ENCODE measurements at regions not wholly inside any gene's neighbourhood (a gene's known extent, or its start where the extent isn't known, plus 50 kb on each side); places are given as distances from the start of the nearest gene placed in this dataset.

DNA sequence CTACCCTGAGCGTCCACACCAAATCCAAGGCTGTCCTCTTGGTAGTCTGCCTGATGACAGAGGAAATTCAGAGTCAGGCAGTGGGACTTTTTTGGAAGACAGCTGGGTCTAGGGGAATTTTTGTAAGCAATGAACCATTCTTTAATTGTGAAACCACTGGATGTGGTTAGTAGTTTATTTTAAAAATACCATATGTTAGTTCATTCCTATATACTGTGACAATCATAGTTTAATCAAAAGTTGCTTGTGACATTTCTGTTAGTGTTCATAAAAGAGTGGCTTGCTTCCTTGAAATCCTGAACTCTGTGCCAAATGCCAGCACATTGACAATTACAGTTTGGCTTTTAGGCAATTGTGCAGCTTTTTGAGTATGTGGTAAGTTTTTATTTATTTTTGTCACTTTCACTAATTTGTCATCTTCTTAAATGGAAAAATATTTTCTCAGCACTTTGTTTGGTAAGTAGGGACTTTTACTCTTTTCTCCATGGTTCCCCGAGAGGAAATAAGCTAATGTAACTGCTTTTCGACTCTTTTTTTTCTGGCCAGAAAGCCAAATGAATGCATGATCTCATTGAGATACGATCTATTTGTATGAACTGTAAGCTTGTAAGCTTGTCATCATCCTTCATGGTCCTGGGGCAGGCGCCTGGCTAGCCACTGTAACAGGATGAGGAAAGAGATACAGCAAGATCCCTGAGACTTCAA is 72.6 kb upstream of the SLC4A4 start:
- TF ChIP-seq, protein P1, sequence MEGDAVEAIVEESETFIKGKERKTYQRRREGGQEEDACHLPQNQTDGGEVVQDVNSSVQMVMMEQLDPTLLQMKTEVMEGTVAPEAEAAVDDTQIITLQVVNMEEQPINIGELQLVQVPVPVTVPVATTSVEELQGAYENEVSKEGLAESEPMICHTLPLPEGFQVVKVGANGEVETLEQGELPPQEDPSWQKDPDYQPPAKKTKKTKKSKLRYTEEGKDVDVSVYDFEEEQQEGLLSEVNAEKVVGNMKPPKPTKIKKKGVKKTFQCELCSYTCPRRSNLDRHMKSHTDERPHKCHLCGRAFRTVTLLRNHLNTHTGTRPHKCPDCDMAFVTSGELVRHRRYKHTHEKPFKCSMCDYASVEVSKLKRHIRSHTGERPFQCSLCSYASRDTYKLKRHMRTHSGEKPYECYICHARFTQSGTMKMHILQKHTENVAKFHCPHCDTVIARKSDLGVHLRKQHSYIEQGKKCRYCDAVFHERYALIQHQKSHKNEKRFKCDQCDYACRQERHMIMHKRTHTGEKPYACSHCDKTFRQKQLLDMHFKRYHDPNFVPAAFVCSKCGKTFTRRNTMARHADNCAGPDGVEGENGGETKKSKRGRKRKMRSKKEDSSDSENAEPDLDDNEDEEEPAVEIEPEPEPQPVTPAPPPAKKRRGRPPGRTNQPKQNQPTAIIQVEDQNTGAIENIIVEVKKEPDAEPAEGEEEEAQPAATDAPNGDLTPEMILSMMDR (IDR thresholded peaks at IDR 0.05), result no peak
- TF ChIP-seq POLR2AphosphoS5 (IDR thresholded peaks at IDR 0.05) (no peak), EP300 (IDR thresholded peaks at IDR 0.05) (no peak), POLR2A (IDR thresholded peaks at IDR 0.05) (no peak)
- H3K27me3 ChIP-seq, result no peaks in the 10 kb centered on the region
- WGBS, 2 donors (ENCODE audit: low coverage in 1 of 2), result 53 to 79% methylated on average over 2 to 5 of the region's 5 CpGs
- H3K4me3 ChIP-seq, result no peak overlapping the region
- ATAC-seq, result peak; percentile 28
- H3K36me3 ChIP-seq, result no peaks in the 10 kb centered on the region
- H3K4me1 ChIP-seq, result peaks cover 0 to 6% (median 0%) of the 10 kb centered on the region in 3 donors
- H3K27ac ChIP-seq, result no peak overlapping the region
- H3K9me3 ChIP-seq, result no peaks in the 10 kb centered on the region

DNA sequence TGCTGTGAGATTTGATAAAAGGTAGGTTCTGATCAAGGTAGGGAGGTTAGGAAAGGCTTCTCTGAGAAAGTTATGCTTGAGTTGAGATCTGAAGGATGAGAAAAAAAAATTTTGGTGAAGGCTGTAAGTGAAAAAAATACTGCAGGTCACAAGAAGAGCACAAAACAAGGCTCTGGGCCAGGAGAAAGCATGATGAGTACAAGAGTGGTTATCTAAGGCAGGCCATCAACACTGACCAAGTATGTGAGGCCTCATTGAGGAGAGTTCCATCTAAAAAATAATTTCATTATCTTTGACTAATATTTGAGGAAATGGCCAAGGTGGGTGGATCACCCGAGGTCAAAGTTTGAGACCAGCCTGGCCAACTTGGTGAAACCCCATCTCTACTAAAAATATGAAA is 71.6 kb upstream of the SLC4A4 start:
- Histone ChIP-seq H3K27ac (no peak overlapping the region), H3K36me3 (no peaks in the 10 kb centered on the region), H3K27me3 (no peaks in the 10 kb centered on the region), H3K4me3 (no peak overlapping the region), H3K4me1 (no peaks in the 10 kb centered on the region), H3K9me3 (no peaks in the 10 kb centered on the region)
- TF ChIP-seq, protein P1 (IDR thresholded peaks at IDR 0.05), result no peak
- TF ChIP-seq EP300 (IDR thresholded peaks at IDR 0.05), result no peak
- no peak for ATAC-seq
- 89 to 94% methylated on average over 1 of the region's 1 CpG for WGBS, 2 donors (ENCODE audit: low coverage in 1 of 2)

DNA sequence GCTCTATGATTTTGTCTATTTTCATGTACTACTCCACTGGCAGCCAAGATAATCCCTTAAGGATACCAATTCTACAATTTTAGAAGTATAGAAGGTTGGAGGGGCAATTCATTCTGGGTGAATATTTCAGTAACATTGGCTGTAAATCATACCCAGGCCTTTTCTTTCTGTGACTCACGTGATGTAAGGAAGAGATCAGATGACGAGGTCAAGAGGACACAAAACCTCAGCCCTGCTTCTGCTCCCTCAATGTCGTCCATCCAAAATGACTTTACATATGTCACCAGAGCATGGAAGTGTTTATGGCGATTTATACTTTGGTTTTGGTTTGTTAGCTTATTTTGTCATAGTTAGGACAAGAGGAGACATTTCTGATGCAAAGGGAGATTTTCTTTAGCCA is 70.7 kb upstream of the SLC4A4 start:
- no peak for TF ChIP-seq POLR2A (IDR thresholded peaks at IDR 0.05)
- TF ChIP-seq POLR2AphosphoS5 (IDR thresholded peaks at IDR 0.05), result no peak
- TF ChIP-seq EP300 (IDR thresholded peaks at IDR 0.05), result no peak
- TF ChIP-seq, protein P1 (IDR thresholded peaks at IDR 0.05), result no peak
- Histone ChIP-seq H3K36me3 (no peaks in the 10 kb centered on the region), H3K9me3 (no peaks in the 10 kb centered on the region), H3K27me3 (no peaks in the 10 kb centered on the region), H3K27ac (no peak overlapping the region), H3K4me1 (no peaks in the 10 kb centered on the region), H3K4me3 (no peak overlapping the region)
- WGBS, 2 donors (ENCODE audit: low coverage in 1 of 2), result 71 to 95% methylated on average over 4 of the region's 4 CpGs
- no peak for ATAC-seq

DNA sequence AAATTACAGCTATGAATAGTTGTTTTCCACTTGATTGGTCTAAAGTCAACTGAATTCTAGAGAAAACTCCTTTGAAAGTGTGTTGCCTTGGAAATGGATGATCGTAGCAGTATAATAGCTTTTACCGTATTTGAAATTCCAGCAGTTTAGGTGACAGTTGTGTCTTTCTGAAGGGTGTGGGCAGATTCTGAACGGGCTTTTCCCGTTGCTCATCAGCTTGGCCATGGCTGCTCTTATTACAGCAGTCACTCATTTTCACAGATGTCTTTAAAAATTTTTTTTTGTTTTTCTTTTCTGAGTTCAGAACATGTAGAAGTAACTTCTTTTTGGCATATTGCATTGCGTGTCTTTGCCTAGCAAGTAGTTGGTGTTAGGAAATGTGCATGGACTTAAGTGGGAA is 69.6 kb upstream of the SLC4A4 start:
- no peak overlapping the region for H3K4me3 ChIP-seq
- 85 to 94% methylated on average over 5 of the region's 5 CpGs for WGBS, 2 donors (ENCODE audit: low coverage in 1 of 2)
- ATAC-seq, result no peak
- no peaks in the 10 kb centered on the region for H3K36me3 ChIP-seq
- no peaks in the 10 kb centered on the region for H3K4me1 ChIP-seq
- no peaks in the 10 kb centered on the region for H3K9me3 ChIP-seq
- H3K27me3 ChIP-seq, result no peaks in the 10 kb centered on the region
- TF ChIP-seq POLR2A (IDR thresholded peaks at IDR 0.05), result no peak
- no peak for TF ChIP-seq POLR2AphosphoS5 (IDR thresholded peaks at IDR 0.05)
- no peak for TF ChIP-seq EP300 (IDR thresholded peaks at IDR 0.05)
- TF ChIP-seq, protein P1 (IDR thresholded peaks at IDR 0.05), result no peak
- H3K27ac ChIP-seq, result no peak overlapping the region

DNA sequence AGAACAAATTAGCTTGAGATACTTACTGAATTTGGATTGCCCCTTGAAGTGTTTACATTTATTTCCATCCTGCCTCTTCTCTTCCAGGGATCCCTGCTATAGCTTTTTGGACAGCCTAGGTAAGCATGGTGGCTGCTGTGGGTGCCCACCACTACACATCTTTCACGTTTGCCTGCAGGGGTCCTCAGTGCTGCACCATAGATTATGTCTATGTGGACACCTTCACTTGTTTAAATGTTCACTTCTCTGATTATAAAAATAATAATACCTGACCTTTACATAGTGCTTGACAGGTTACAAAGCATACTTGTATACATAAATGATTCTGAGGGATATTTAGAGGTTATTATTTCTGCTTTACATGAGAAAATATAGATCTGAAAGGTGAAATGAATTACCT is 67.9 kb upstream of the SLC4A4 start:
- no peak for TF ChIP-seq EP300 (IDR thresholded peaks at IDR 0.05)
- TF ChIP-seq, protein P1 (IDR thresholded peaks at IDR 0.05), result no peak
- no peak for TF ChIP-seq POLR2A (IDR thresholded peaks at IDR 0.05)
- TF ChIP-seq POLR2AphosphoS5 (IDR thresholded peaks at IDR 0.05), result no peak
- H3K4me3 ChIP-seq, result no peak overlapping the region

More for the DNA sequence above, 67.9 kb upstream of the SLC4A4 start:
- peaks cover 0 to 12% (median 3%) of the 10 kb centered on the region in 3 donors for H3K4me1 ChIP-seq
- H3K36me3 ChIP-seq, result no peaks in the 10 kb centered on the region
- H3K27me3 ChIP-seq, result no peaks in the 10 kb centered on the region
- H3K9me3 ChIP-seq, result no peaks in the 10 kb centered on the region
- ATAC-seq, result no peak
- no peak overlapping the region for H3K27ac ChIP-seq
- WGBS, 2 donors (ENCODE audit: low coverage in 1 of 2), result 36% methylated on average over 1 of the region's 1 CpG; no CpG with 5 or more reads in 1 of the 2 donors

All from gastroesophageal sphincter (tissue), 4 donors.